ENCODE measurements at regions not wholly inside any gene's neighbourhood (a gene's known extent, or its start where the extent isn't known, plus 50 kb on each side); places are given as distances from the start of the nearest gene placed in this dataset.

- no peak for DNase-seq (ENCODE audit: low spot score)
Measured at GRCh38 chr6:138005846-138006245, 101.4 kb downstream of the PERP start.

- DNase-seq (ENCODE audit: low spot score) = no peak
Measured at GRCh38 chr6:138007014-138007472, 100.2 kb downstream of the PERP start.

- DNase-seq (ENCODE audit: low spot score) = no peak
Measured at GRCh38 chr6:138008791-138009190, 98.4 kb downstream of the PERP start.

- DNase-seq (ENCODE audit: low spot score) = no peak
Measured at GRCh38 chr6:138011413-138011812, 95.8 kb downstream of the PERP start.

GRCh38 chr6:138012682-138013081 lies 94.5 kb downstream of the PERP start:
- DNase-seq (ENCODE audit: low spot score) = no peak

- DNase-seq (ENCODE audit: low spot score) = no peak
Measured at GRCh38 chr6:138013959-138014358, 93.3 kb downstream of the PERP start.

- DNase-seq (ENCODE audit: low spot score) = no peak
Measured at GRCh38 chr6:138017166-138017757, 90.0 kb downstream of the PERP start.

GRCh38 chr6:138018297-138018696 lies 88.9 kb downstream of the PERP start:
- DNase-seq (ENCODE audit: low spot score) = no peak

GRCh38 chr6:138025528-138025978 lies 81.7 kb downstream of the PERP start:
- DNase-seq (ENCODE audit: low spot score) = no peak

GRCh38 chr6:138026342-138026741 lies 80.9 kb downstream of the PERP start:
- no peak for DNase-seq (ENCODE audit: low spot score)

GRCh38 chr6:138028893-138029292 lies 78.3 kb downstream of the PERP start:
- DNase-seq (ENCODE audit: low spot score) = no peak

GRCh38 chr6:138030872-138031271 lies 76.3 kb downstream of the PERP start:
- no peak for DNase-seq (ENCODE audit: low spot score)

- DNase-seq (ENCODE audit: low spot score) = peak; percentile 21
Measured at GRCh38 chr6:138031417-138031816, 75.8 kb downstream of the PERP start.

GRCh38 chr6:138031850-138032249 lies 75.4 kb downstream of the PERP start:
- peak; percentile 35 for DNase-seq (ENCODE audit: low spot score)

GRCh38 chr6:138032571-138032970 lies 74.6 kb downstream of the PERP start:
- no peak for DNase-seq (ENCODE audit: low spot score)

GRCh38 chr6:138034229-138034628 lies 73.0 kb downstream of the PERP start:
- no peak for DNase-seq (ENCODE audit: low spot score)

GRCh38 chr6:138035070-138035469 lies 72.1 kb downstream of the PERP start:
- no peak for DNase-seq (ENCODE audit: low spot score)

GRCh38 chr6:138036111-138036510 lies 71.1 kb downstream of the PERP start:
- no peak for DNase-seq (ENCODE audit: low spot score)

- DNase-seq (ENCODE audit: low spot score) = no peak
Measured at GRCh38 chr6:138037009-138037504, 70.2 kb downstream of the PERP start.

- no peak for DNase-seq (ENCODE audit: low spot score)
Measured at GRCh38 chr6:138038142-138038870, 68.9 kb downstream of the PERP start.
